GM21526 (cell line): ENCODE measurements at regions not wholly inside any gene's neighbourhood (a gene's known extent, or its start where the extent isn't known, plus 50 kb on each side); places are given as distances from the start of the nearest gene placed in this dataset.
"Not testable (repeated sequence)": the region's sequence is repeated elsewhere in the genome, so short reads cannot be mapped to it uniquely, and the experiment has no call there.

Source experiments
- ATAC-seq: cut with Tn5 transposase; IDR thresholded peaks from one replicate; pipeline ENCODE4 v1.9.1; 2021; ENCODE audit warnings: moderate library complexity; ENCODE audit not compliant: unreplicated experiment, low FRiP score

DNA sequence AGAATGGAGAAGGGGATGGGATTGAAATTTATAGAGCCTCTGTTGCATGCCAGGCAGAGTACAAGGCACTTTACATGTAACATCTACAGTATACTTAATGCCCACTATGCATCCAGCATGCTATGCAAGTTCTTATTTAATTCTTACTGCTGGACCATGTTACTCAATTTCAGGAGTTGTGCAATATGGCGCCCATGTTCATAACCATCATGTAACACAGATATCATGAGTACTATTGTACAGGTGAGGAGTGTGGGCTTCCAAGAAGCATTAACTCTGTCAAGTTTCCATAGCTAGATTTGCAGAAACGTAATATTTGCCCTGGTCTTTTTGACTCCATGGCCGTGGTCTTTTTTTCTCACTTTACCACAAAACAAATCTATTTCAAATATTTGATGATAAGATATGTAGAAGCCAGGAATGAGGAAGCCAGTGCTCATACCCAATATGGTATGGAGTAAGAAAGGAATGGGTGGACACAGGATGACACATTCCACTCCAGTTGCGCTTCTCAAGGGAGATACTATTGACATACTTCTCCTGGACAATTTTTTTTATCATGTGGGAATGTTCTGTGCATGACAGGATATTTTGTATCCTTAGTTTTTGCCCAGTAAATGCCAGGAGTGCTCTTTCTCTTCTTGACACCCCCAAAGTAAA is 191.8 kb downstream of the C12orf75 start:
- no peak for ATAC-seq

DNA sequence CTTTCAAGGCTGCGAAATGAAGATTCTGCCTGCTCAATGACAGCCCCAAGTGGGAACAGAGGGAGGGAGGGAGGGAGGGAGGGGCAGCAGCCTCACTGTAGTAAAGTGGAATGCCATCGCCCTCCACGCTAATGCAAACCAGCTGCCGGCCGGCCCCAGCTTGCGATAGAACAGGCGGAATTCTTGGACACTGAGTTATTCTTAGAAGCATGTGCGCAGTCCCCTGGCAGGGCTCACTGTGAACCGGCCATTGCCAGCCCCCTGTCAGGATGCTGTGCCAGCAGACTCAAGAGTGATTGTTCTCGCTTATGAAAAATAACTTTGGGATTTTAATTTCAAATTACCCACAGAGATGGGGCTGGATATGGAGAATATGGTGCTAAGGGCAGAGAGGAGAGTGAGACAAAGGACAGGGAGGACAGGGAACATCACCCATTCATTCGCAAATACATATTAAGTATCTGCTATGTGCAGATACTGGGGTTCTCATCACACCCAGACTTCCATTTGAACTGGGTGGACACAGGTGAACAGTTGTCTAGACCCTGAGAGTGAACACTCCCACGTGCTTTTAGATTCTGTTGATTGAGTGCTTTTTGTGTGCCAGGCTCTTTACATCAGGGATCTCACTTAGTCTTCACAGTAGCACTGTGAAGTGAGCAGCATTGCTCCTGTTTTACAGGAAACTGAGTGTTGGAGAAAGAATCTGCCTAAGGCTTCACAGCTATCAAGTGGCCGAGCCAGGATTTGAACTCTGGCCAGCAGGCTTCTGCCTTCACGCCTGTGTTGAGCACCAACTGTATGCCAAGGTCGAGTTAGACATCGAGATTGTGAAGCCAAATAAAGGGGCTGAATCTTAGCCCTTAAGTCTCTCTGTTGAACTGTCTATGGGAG is 192.9 kb downstream of the C12orf75 start:
- no peak for ATAC-seq

DNA sequence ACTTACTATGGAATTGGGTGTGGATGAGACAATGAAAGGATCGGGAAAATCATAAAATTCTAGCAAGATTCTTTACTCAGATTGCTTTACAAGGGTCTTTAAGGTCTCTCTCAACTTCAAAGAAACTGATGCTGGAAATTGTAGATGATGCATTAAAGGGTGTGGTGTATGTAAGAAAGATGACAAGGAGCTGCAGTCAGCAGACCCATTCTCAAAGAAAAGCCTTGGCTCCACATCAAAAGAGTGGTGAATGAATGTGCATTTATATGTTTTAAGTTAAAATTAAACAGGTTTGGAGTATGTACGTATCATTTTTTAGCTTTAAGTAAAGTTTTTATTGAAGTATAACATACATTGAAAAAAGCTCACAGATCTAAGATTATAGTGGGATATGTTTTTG is 194.5 kb downstream of the C12orf75 start:
- ATAC-seq, result no peak

DNA sequence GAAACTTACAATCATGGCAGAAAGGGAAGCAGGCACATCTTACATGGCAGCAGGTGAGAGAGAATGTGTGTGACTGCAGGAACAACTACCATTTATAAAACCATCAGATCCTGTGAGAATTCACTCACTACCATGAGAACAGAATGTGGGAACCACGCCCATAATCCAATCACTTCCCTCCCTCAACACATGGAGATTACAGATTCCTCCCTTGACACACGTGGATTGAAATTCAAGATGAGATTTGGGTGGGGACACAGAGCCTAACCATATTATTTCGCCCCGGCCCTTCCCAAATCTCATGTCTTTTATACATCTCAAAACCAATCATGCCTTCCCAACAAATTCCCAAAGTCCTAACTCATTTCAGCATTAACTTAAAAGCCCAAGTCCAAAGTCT is 203.6 kb downstream of the C12orf75 start:
- ATAC-seq, result no peak

DNA sequence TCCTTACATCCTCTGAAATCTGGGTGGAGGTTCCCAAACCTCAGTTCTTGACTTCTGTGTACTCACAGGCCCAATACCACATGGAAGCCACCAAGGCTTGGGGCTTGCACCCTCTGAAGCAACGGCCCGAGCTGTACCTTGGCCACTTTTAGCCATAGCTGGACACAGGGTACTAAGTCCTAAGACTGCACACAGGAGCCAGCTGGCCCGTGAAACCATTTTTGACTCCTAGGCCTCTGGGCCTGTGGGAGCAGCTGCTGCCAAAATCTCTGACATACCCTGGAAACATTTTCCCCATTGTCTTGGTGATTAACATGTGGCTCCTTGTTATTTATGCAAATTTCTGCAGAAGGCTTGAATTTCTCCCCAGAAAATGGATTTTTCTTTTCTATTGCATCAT is 204.5 kb downstream of the C12orf75 start:
- not testable (repeated sequence) for ATAC-seq

DNA sequence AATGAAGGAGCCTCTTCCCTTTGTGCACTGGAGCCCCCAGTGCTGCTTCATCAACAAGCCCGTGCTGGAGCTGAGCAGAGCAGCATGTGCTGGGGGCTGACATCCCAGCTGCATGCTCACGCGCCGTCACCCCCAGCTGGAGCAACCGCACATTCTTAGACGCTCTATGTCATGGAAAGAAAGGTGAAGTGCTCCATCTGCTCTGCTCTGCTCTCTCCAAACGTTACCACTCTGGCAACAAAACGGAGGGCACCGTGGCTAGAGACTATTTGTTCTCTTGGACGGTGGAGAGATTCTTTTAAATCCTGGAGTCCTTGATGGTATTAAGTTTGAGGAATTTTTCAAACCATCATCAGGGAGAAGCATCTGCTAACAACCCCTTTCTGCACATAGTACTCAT is 208.4 kb downstream of the C12orf75 start:
- ATAC-seq, result no peak

DNA sequence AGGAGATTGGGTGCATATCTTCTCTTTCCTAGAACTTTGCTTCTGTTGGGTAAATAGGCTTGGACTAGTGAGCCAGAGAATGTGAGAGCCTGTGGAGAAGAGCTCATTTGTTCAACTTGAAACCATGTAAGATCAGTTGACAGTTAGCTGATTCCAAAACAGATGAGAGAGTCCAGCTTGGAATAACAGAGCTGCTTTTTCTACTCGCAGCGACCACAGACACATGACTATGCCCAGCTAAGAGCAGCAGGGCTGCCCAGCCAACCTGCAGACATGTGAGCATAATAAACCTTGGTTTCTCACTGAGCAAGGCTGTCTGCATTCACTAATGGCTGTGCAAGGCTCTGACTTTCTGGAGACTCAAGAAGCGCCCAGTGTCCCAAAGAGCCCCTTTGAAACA is 209.2 kb downstream of the C12orf75 start:
- ATAC-seq, result no peak

DNA sequence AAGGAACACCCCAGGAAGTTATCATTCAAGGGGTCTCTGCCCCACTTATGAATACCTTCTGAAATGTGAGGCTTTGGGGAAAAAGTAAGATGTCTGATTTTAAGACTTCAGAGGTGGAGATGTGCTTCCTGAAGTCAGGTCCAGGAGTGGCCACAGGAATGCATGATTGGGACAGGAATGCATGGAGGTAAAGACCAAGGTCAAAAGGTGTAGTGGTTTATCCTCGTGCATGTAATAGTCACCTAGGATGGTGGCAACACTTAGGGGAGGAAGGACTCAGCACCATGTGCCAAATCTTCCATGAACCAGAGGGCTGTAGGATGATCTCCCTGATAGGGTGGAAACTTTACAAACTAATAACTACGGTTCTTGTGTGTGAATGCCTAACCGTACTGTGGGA is 217.3 kb downstream of the C12orf75 start:
- no peak for ATAC-seq

DNA sequence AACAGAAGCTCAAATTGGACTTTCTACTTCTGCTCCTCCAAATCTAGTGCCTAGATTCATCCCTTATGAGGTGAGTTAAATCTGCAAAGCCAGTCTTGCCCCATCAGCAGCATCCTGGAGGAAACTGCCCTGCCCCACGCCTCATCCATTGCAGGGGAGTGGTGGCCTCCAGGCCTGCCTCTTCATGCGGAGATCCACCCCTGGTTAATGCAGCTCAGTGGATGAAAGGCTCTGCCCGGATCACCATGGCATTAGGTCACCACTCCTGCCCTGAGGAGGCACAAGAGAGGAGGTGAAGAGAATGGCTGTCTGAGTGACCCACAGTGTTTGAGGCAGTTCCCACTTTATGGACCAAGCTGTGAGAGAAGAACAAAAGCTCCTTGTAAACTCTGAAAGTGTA is 218.1 kb downstream of the C12orf75 start:
- ATAC-seq, result no peak

DNA sequence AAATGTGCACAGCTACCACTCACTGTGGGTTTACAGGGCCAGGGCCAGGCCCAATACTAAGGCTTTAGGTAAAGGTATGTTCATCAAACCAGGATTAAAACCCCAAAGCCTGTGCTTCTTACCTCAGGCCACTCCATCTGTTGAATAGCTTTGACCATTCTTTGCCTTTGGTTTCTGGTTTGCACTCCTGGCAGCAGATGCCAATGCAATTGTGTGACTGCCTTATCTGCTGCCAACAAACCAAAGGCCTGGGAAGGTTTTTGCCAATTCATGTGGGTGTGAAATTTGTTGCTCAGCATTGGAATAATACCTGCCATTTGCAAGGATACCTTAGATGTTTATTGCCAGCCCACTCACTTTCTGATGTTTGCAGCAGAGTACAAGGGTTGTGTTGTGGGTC is 221.6 kb downstream of the C12orf75 start:
- no peak for ATAC-seq

DNA sequence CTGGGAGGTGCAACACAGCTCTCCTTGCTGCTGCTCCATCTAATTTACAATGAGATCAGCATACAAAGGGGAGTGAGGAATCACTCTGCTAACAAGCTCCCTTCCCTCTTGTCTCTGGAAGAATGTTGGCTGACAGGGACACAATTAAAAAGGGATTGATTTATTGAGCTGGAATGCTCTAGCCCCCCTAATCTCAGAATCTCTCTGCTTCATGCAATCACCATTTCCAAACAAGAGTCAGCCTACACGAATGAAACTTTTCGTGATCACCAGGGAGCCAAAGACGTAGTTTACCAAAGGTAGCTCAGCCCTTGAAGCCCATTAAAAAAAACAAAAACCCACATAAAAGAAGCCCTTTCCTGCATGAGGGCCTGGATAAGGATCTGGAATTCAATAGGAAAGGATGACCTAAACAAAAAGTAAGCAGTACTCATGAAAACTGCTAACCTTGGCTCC is 223.8 kb downstream of the C12orf75 start:
- no peak for ATAC-seq

DNA sequence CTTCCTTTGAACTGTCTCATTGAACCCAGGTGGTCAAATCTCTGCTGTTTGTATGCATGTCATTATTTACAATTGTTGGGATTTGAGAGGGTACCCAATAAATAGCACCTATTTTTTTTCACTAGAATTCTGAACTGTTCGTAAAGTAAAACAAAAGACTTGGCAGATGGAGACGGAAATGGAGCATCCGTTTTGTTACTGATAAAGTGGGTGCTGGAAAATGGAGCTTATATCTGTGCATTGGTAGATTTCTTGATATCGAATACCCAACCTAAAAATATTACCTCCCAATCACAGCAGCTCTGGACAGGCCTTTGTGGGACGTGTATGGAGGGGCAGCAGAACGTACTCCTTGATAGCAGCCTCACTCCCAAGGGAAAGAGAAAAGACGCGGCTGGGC is 224.4 kb downstream of the C12orf75 start:
- no peak for ATAC-seq

DNA sequence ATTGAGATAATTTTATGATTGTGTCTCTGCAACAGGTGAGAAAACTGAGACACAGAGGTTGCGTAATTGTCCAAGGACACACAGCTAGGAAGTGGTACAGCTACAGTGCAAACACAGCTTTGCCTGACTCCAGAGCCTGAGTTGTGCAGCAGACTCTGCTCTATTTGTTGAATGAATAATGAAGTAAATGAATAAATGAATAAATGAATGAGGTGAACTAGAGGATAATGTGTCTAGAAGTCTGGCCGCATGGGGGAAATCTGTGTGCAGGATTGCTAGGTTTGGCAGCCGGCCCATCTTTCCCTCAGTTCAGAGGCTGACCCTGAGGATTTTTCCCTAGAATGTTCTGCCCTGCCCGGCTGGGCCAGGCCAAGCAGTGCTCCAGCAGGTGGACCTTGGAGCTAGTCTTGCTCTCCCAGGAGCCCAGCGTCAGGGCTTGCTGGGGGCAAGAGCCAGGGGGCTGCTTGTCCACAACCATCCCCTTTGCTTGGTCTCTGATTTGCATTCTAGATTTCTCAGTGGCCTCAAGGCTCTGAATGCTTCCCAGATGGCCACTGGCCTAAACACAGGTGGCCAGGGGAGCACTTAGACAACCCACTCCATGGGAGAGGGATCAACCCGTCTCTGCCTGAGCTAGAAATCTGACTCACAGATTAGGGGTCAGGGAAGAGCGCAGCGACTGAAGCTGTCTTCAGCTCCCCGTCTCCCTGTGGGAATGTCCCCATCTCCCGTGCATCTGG is 225.2 kb downstream of the C12orf75 start:
- ATAC-seq, result no peak

DNA sequence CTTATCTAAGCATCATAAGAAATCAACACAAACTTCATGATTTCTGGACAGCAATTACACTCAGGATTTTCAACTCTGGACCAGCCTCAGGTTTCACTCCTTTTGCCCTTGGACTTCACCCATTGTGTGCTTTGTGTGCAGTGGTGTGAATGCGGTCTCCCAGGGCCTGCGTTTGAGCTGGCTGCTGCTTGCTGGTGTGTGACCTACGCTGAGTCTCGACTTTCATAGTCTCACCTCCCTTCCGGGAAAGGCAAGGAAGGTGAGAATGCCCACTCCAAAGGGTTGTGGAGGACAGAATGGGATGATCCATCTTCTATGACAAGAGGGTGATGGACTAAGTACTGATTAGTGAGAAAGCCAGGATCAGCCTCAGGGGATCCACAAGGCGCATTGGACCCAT is 228.8 kb downstream of the C12orf75 start:
- ATAC-seq, result no peak

DNA sequence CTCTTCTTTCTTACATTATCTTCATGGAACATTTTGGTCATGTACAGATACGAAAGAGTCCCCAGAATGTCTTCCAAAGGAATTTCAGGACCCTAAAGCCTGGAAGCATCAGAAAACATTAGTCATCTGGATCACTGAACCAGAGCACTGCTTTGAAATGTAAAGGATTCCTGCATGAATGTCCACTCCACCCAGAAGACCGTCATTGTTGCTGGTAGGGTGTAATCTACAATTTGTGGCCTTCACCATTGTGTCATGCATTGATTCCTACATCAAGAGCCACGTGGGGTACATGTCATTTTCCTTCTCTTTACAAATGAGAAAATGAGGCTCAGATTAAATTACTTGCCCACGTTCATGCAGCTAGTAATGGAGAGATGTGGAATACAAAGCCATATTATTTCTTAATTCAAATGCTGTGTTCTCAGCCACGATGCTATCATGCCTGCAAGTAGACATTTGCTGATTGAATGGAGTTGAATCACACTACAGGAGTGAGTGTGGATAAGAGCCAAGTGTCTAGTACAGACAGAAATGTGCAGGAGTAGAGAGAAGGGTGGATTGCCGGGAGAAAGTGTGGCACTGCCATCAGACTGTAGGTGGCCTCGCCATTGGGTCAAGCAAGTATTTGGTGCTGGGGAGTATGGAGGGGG is 231.2 kb downstream of the C12orf75 start:
- ATAC-seq, result no peak

DNA sequence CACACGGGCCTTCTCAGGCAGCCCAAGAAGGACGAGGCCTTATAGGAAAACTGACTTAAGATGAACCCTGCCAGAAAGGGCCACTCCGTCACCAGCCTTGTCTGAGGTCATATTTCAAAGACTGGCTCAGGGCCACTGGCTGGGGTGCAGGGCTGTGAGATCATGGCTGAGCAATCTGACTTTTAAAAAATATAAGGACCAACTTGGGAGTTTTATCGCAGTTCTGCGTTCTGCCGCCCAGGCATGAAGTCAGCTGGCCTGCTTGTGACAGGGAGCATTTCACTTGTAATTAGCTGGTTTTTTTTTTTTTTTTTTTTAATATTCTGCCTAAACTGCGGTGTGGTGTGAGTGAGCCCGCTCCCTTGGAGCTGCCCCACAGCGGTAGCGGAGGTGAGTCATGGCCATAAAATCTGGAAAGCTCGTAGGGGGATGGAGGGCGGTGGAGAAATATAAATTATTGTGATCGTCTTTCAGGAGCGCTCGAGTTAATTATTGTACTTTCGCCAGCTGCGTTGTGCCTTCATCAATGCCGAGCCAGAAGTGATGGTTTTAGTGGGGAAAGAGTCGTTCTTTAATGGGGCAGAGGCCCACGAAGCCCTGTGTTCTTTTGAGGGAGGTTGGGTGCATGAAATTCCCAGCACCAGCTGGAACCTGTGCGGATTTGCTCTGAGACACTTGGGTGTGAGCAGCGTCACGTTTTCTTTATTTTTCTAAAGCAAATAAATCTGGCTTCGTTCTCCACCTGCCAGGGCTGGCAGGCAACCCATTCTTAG is 231.9 kb downstream of the C12orf75 start:
- ATAC-seq, result no peak

DNA sequence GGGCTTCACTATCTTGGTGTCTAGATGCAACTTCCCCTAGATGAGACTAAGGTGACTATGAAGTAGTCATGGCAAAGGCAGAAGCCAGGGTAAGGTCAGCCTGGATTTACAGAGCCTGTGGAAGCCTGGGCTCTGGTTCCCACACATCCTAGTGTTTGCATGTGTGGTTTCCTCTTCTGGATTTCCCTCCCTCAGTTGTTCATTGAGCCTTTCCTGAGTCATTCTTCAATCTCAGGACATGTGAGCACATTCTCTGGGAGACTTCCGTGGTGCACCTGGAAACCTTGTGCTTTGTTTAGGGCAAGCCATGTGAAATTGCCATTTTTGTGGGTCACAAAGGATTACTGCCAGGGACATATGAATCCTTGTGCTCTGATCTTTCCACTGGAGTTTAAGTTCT is 236.6 kb downstream of the C12orf75 start:
- ATAC-seq, result no peak

DNA sequence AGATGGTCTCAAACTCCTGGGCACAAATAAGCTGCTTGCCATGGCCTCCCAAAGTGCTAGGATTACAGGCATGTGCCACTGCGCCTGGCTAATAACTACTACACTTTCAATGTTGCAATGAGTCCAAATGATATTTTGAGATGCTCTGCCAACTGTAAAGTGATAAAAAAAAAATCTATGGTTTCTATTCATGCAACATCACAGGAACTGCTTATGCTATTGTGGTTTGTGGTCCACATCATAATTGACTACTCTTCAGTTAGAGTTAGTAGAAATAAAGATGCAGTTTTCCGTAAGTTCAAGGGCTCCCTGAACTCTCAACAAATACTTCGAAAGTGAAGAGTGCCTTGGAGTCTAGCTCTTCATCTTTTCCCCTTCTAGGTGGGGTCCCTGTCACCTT is 239.4 kb downstream of the C12orf75 start:
- ATAC-seq, result no peak

DNA sequence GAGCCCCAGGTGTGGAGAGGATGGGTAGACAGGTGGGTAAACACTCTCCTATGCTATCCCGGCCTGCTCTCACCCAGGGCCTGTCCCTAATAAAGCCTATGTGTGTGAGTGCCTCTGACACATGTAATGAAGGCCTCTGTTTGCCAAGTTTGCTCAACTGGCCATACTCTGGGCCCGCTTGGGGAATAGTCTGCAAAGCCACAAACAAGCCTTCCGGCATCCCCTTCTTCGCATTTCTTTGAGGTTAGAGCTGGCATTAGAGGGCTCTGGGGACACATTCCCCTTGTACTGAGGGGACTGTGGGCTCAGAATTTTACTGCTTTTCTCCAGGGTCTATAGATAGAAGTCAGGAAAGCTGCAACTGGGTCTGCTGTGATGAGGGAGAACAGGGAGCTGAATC is 240.5 kb downstream of the C12orf75 start:
- no peak for ATAC-seq

DNA sequence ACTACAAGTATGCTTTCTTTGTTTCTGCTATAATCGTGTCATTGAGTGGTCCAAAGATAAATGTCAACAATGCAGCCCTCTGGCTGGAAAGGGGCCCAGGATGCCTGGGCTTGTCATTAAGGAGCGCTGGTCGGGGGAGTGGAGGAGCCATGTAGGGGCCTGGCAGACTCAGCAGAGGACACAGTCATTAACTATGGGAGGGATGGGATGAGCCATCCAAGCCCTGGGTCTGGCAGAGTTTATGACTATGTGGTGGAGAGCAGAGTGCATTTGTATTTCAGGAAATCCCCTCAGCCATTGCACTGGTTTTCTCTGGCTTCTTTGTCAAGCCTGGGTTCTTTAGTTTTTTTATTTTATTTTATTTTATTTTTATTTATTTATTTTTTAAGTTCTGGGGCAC is 243.1 kb downstream of the C12orf75 start:
- no peak for ATAC-seq
